NCI-H2107 (cell line): ENCODE measurements at regions not wholly inside any gene's neighbourhood (a gene's known extent, or its start where the extent isn't known, plus 50 kb on each side); places are given as distances from the start of the nearest gene placed in this dataset.
"Not testable (repeated sequence)": the region's sequence is repeated elsewhere in the genome, so short reads cannot be mapped to it uniquely, and the experiment has no call there.

Experiments used
- DNase-seq: peaks from one replicate; lab custom pipeline; 2025; lab: John Stamatoyannopoulos, UW

GRCh38 chr20:33908336-33908735 is 85.4 kb upstream of the RALY start:
- DNase-seq, result no peak

DNA sequence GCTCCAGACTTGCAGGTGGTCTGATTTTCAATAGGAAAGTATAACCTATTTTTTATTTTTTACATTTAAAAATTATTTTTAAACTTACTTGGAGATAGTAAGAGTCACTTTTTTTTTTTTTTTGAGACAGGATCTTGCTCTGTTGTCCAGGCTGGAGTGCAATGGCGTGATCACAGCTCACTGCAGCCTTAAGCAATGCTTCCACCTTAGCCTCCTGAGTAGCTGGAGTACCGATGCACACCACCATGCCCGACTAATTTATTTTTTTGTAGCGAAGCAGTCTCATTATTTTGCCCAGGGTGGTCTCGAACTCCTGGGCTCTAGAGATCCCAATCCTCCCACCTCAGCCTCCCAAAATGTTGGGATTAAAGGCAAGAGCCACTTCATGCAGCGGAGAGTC is 84.8 kb upstream of the RALY start:
- no peak for DNase-seq

DNA sequence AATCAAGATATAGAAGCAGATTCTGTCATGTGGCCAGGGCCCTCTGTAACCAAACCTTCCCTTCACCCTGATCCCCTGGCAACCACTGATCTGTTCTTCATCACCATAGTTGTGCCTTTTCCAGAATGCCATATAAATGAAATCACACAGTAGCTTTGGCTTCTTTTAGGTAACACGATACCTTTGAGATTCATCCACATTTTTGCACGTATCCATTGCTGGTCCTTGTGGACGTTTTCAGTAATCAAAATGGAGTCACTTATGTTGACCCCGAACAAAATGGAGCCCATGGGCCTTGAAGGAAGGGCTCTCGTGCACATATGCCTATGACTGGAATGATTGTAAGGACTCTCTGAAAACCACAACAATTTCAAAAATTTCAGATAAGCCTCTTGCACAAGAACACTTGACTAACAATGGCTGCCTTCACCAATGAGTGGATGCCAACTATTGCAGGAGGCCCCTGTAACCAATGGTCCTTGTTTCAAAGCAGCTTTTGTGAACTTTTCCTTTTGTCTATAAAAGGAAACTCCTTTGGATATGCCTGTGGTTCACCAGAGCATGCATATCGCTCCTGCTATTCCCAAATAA is 84.3 kb upstream of the RALY start:
- peak; percentile 16 for DNase-seq

GRCh38 chr20:33910056-33910455 is 83.7 kb upstream of the RALY start:
- no peak for DNase-seq

- DNase-seq, result no peak
Observed at GRCh38 chr20:33910529-33911327, 83.0 kb upstream of the RALY start.

DNA sequence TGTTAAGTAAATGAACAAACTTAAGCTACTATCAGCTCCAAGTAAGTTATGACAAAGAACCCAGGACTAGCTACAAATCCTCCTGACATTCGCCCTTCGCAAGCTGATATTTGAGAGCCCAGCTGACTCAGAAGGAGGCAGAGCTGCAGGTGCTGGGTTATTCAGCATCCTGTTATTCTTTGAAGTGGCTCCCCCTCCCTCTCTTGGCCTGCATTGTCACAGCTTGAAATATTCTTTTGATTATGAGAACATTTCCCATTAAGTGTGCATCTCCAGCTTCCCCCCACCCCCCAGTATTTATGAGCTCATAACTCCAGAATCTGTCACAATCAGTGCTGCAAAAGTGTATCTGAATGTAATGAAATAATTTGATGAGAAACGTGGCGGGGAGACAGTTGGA is 78.8 kb upstream of the RALY start:
- peak; percentile 18 for DNase-seq

GRCh38 chr20:33915726-33916331 is 77.9 kb upstream of the RALY start:
- no peak for DNase-seq

DNA sequence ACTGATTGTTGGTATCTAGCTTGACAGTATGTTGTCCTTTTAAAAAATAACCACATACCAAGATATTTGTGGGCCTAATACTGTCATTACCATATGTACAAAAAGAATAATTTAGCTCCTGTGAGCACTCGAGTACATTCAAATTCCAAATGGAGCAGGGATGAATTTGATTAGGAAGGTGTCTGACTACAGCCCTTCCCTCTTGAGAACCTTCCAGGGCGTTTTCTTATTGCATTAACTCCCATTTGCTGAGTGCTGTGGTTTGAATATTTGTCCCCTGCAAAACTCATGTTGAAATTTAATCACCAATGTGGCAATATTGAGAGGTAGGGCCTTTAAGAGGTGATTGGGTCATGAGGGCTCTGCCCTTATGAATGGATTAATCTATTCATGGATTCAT is 76.9 kb upstream of the RALY start:
- DNase-seq, result no peak

DNA sequence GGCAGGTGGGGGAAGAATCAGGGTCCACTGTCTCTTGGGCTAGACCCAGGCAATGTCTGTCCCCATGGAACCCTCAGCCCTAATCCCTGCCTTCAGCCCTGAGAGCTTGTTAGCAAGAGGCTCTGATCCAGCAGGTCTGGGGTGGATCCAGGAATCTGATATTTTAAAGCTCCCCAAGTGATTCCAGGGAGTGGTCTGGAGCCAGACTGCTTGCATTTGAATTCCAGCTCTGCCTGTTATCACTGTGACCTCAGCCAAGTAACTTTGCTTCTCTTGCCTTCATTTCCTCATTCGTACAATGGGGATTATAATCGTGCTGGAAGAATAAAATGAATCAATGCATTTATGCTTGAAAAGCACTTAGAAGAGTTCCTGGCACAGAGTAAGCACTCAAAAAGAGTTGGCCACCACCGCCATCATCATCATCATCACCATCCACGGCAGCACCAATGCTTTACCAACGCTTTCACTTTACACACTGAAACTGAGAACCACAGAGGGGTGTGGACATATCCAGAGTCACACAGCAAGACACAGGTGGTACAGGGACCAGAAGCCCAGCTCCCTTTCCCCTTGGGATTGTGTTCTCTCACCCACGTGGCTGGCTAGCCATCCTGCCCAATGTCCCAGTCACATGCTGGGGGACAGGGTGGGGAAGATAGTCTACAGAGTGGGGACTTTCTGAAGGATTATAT is 75.7 kb upstream of the RALY start:
- no peak for DNase-seq

DNA sequence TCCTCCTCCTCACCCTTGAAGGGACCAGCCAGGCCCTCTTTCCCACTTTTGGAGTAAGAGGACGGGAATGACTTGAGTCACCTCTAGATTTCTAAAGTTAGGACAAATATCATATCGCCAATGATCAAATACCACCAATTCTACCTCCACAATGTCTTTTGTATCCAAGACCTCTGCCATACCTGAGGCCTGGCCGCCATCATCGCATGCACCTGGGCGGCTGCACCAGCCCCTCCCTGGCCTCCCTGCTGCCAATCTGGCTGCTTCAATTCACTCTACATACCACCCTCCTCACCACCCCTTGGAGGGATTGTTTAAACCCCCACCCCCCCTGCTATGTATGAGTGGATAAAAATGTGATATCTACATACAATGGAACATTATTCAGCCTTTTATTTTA is 75.0 kb upstream of the RALY start:
- no peak for DNase-seq

GRCh38 chr20:33919653-33920052 is 74.1 kb upstream of the RALY start:
- no peak for DNase-seq

DNA sequence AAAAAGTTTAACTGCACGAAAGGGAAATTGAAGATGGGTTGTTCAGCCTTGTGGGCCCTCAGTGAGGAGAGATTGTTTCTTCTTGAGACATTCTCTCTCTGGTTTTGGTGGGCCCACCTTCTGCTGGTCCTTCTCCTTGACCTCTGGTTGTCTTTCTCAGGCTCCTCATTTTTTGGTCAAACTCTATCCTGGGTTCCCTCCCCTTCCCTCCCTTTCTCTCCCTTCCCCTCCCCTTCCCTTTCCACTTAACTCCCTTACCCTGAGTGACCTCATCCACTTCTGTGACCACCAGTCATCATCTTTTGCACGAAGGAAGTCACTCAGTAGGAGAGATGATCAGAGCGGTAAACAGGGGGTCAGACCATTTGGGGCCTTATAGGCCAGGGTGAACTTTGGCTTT is 71.5 kb upstream of the RALY start:
- no peak for DNase-seq

DNA sequence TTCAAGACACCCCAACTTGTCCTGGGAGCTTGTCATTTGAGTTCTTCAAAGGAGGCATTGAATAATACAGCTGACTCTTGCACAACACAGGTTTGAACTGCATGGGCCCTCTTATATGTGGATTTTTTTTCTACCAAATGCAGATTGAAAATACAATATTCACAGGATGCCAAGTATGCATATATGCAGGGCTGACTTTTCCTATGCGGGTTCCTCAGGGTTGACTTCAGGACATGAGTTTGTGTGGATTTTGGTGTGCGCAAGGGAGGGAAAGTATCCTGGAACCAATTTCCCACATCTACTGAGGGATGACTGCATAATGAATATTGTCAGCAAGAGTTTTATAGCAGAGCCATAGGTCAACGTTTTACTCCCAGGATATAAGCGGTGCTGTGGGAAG is 70.0 kb upstream of the RALY start:
- DNase-seq, result no peak

- no peak for DNase-seq
Observed at GRCh38 chr20:33925867-33926266, 67.8 kb upstream of the RALY start.

DNA sequence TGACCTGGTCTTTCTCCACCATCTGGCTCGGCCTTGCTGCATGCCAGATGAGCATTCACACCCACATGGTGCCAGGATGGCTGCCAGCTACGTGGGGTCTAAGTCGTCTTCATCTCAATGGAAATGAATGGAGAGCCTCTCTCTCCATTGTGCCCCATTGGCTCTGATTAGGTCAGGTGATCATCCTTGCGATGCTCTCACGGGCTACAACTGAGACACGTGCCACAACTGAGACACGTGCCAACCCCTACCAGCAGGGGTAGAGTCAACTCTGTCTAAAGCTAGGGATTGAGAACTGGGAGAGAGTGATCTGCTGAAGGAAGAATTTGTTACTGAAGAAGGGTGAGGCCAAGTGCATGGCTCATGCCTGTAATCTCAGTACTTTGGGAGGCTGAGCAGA is 67.3 kb upstream of the RALY start:
- DNase-seq, result no peak

DNA sequence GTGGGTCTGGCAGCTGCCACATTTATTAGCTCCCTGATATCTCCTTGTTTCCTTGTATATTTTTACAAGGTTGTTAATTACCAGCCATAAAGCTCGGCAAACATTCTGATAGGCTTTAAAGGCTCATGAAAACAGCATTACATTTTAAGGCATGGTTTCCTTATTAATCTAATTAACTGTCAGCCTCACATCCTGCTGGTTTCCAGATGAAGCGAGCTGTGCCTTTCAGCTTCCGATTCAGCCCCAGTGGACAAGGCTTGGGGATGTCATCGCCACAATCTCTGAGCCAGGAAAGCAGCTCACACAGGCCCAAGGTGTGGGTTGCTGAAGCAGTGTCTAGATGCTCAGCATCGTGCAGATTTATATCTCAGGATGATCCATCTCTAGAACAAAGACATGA is 66.0 kb upstream of the RALY start:
- DNase-seq, result no peak

DNA sequence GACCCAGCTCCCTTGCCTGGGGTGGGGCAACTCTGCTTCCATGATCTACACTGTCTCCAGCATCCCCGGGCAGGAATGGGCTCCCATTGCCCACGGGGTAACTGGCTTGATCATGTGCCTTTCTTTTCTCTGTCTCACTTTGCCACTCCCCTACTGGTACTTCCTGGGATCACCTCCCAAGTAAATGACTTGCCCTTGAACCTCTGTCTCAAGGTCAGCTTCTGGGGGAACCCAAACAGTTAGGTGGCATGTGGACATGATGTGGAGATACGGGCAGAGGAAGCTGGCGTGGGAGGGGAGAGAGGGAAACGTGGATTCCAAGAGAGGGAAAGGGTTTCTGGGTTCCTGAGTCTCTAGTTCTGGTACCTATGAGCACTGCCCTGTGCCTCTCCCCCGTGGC is 63.8 kb upstream of the RALY start:
- DNase-seq, result no peak

GRCh38 chr20:33933469-33933909 is 60.2 kb upstream of the RALY start:
- DNase-seq, result no peak

- no peak for DNase-seq
Observed at GRCh38 chr20:33936656-33937055, 57.1 kb upstream of the RALY start.

DNA sequence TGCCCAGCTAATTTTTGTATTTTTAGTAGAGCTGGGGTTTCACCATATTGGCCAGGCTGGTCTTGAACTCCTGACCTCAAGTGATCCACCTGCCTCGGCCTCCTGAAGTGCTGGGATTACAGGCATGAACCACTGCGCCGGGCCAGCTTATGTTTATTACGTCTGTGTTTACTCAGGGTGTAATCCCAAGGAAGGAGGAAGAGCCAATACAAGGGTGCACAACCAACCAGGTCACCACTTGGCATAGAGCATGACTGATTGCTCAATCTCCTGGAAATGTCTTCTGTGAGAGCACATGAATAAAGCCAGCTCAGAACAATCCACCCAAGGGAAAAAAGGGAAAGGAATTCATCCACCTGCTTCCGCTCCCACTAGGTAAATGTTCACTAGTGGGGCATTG is 54.7 kb upstream of the RALY start:
- not testable (repeated sequence) for DNase-seq

- DNase-seq, result no peak
Observed at GRCh38 chr20:33940666-33941065, 53.0 kb upstream of the RALY start.
